Esophagus (tissue), 2 donors: ENCODE measurements at regions not wholly inside any gene's neighbourhood (a gene's known extent, or its start where the extent isn't known, plus 50 kb on each side); places are given as distances from the start of the nearest gene placed in this dataset.

Source experiments
- H3K27ac ChIP-seq, 2 donors: one replicate each; pipeline ENCODE4 v1.5.1; 2013; ENCODE audit warnings: low read depth in 2 of 2, mild to moderate bottlenecking in 2 of 2, inconsistent platforms in 1 of 2, low read length in 1 of 2, moderate library complexity in 1 of 2
- H3K27me3 ChIP-seq, 2 donors: one replicate each; pipeline ENCODE4 v1.6.1; 2013; ENCODE audit warnings: low read length in 2 of 2, control low read depth in 1 of 2, mild to moderate bottlenecking in 1 of 2; ENCODE audit not compliant: insufficient read depth in 2 of 2, control insufficient read depth in 1 of 2
- H3K36me3 ChIP-seq, 2 donors: one replicate each; pipeline ENCODE4 v1.6.1; 2013; ENCODE audit warnings: low read length in 1 of 2; ENCODE audit not compliant: control insufficient read depth in 2 of 2, insufficient read depth in 2 of 2
- H3K4me1 ChIP-seq, 2 donors: one replicate each; pipeline ENCODE4 v1.6.1; 2013; ENCODE audit warnings: low read length in 1 of 2; ENCODE audit not compliant: control insufficient read depth in 2 of 2, insufficient read depth in 2 of 2
- H3K4me3 ChIP-seq, 2 donors: one replicate each; pipeline ENCODE4 v1.5.1; 2013; ENCODE audit warnings: low read length in 2 of 2, mild to moderate bottlenecking in 2 of 2, low read depth in 1 of 2, moderate library complexity in 1 of 2
- H3K9me3 ChIP-seq, 2 donors: one replicate each; pipeline ENCODE4 v1.6.1; 2013; ENCODE audit warnings: mild to moderate bottlenecking in 2 of 2, low read depth in 1 of 2, low read length in 1 of 2, moderate library complexity in 1 of 2; ENCODE audit not compliant: control insufficient read depth in 2 of 2, insufficient read depth in 1 of 2
- WGBS, 2 donors: extraction: QIAGEN DNeasy Blood & Tissue Kit; methylation state at CpG; one replicate each; pipeline ENCODE4 v1.1.7; 2013; 5-methylcytosine and 5-hydroxymethylcytosine counted together
- donor health status: healthy with polysubstance abuse.
- donor health status: Bipolar disorder and iron deficiency.

- WGBS, 2 donors, result 87 to 88% methylated on average over 3 of the region's 3 CpGs
- Histone ChIP-seq H3K4me3 (no peak overlapping the region), H3K27ac (no peak overlapping the region), H3K9me3 (no peaks in the 10 kb centered on the region), H3K4me1 (no peaks in the 10 kb centered on the region), H3K36me3 (no peaks in the 10 kb centered on the region), H3K27me3 (no peaks in the 10 kb centered on the region)
Measured at GRCh38 chr13:53463106-53463505, 434.5 kb downstream of the OLFM4 start.

- H3K4me1 ChIP-seq, result no peaks in the 10 kb centered on the region
- H3K27ac ChIP-seq, result no peak overlapping the region
- H3K36me3 ChIP-seq, result no peaks in the 10 kb centered on the region
- H3K9me3 ChIP-seq, result no peaks in the 10 kb centered on the region
- WGBS, 2 donors, result 86 to 90% methylated on average over 1 of the region's 1 CpG
- H3K27me3 ChIP-seq, result no peaks in the 10 kb centered on the region
- H3K4me3 ChIP-seq, result no peak overlapping the region
Measured at GRCh38 chr13:53466576-53466975, 438.0 kb downstream of the OLFM4 start.

GRCh38 chr13:53473397-53473796 lies 444.8 kb downstream of the OLFM4 start:
- H3K4me1 ChIP-seq, result peaks cover 0 to 3% of the 10 kb centered on the region in 2 donors
- H3K4me3 ChIP-seq, result no peak overlapping the region
- 46 to 51% methylated on average over 4 of the region's 4 CpGs for WGBS, 2 donors
- no peak overlapping the region for H3K27ac ChIP-seq
- no peaks in the 10 kb centered on the region for H3K36me3 ChIP-seq
- no peaks in the 10 kb centered on the region for H3K27me3 ChIP-seq
- peaks cover 0 to 3% of the 10 kb centered on the region in 2 donors for H3K9me3 ChIP-seq

GRCh38 chr13:53474878-53475277 lies 446.3 kb downstream of the OLFM4 start:
- Histone ChIP-seq H3K4me1 (peaks cover 0 to 3% of the 10 kb centered on the region in 2 donors), H3K27me3 (no peaks in the 10 kb centered on the region), H3K36me3 (no peaks in the 10 kb centered on the region), H3K4me3 (no peak overlapping the region), H3K9me3 (peaks cover 0 to 3% of the 10 kb centered on the region in 2 donors), H3K27ac (no peak overlapping the region)
- 68 to 73% methylated on average over 2 of the region's 2 CpGs for WGBS, 2 donors

GRCh38 chr13:53490752-53491151 lies 462.1 kb downstream of the OLFM4 start:
- Histone ChIP-seq H3K27ac (no peak overlapping the region), H3K9me3 (no peaks in the 10 kb centered on the region), H3K27me3 (no peaks in the 10 kb centered on the region), H3K4me1 (no peaks in the 10 kb centered on the region), H3K36me3 (no peaks in the 10 kb centered on the region), H3K4me3 (no peak overlapping the region)
- WGBS, 2 donors, result 33 to 44% methylated on average over 5 of the region's 5 CpGs

- WGBS, 2 donors, result 56 to 63% methylated on average over 2 of the region's 2 CpGs
- Histone ChIP-seq H3K27me3 (no peaks in the 10 kb centered on the region), H3K36me3 (no peaks in the 10 kb centered on the region), H3K9me3 (no peaks in the 10 kb centered on the region), H3K4me1 (no peaks in the 10 kb centered on the region), H3K4me3 (no peak overlapping the region), H3K27ac (no peak overlapping the region)
Measured at GRCh38 chr13:53494406-53494805, 465.8 kb downstream of the OLFM4 start.

GRCh38 chr13:53499576-53500133 lies 471.0 kb downstream of the OLFM4 start:
- Histone ChIP-seq H3K27me3 (no peaks in the 10 kb centered on the region), H3K27ac (no peak overlapping the region), H3K36me3 (no peaks in the 10 kb centered on the region), H3K4me3 (no peak overlapping the region), H3K4me1 (no peaks in the 10 kb centered on the region), H3K9me3 (no peaks in the 10 kb centered on the region)
- WGBS, 2 donors, result 54% methylated on average over 3 of the region's 3 CpGs

GRCh38 chr13:53501387-53501786 lies 472.8 kb downstream of the OLFM4 start:
- Histone ChIP-seq H3K9me3 (no peaks in the 10 kb centered on the region), H3K27me3 (no peaks in the 10 kb centered on the region), H3K36me3 (no peaks in the 10 kb centered on the region), H3K4me3 (no peak overlapping the region), H3K4me1 (no peaks in the 10 kb centered on the region), H3K27ac (no peak overlapping the region)

GRCh38 chr13:53507741-53508140 lies 479.1 kb downstream of the OLFM4 start:
- Histone ChIP-seq H3K4me3 (no peak overlapping the region), H3K27ac (no peak overlapping the region), H3K4me1 (no peaks in the 10 kb centered on the region), H3K9me3 (no peaks in the 10 kb centered on the region), H3K27me3 (no peaks in the 10 kb centered on the region), H3K36me3 (no peaks in the 10 kb centered on the region)
- 55 to 64% methylated on average over 4 of the region's 4 CpGs for WGBS, 2 donors

- peaks cover 0 to 3% of the 10 kb centered on the region in 2 donors for H3K9me3 ChIP-seq
- no peak overlapping the region for H3K4me3 ChIP-seq
- H3K27me3 ChIP-seq, result no peaks in the 10 kb centered on the region
- no peak overlapping the region for H3K27ac ChIP-seq
- H3K4me1 ChIP-seq, result no peaks in the 10 kb centered on the region
- H3K36me3 ChIP-seq, result no peaks in the 10 kb centered on the region
- WGBS, 2 donors, result 31 to 50% methylated on average over 1 of the region's 1 CpG
Measured at GRCh38 chr13:53512635-53513034, 484.0 kb downstream of the OLFM4 start.
